NCI-H1436 treated with DMSO at 0.1 percent for 48 hours (cell line): ENCODE measurements at regions not wholly inside any gene's neighbourhood (a gene's known extent, or its start where the extent isn't known, plus 50 kb on each side); places are given as distances from the start of the nearest gene placed in this dataset.
"Not testable (repeated sequence)": the region's sequence is repeated elsewhere in the genome, so short reads cannot be mapped to it uniquely, and the experiment has no call there.

Experiments
- DNase-seq: peaks from one replicate; lab custom pipeline; 2025; lab: John Stamatoyannopoulos, UW

- DNase-seq = no peak
These were observed 87.1 kb upstream of the KCNA1 start for GRCh38 chr12:4822572-4822971.

DNA sequence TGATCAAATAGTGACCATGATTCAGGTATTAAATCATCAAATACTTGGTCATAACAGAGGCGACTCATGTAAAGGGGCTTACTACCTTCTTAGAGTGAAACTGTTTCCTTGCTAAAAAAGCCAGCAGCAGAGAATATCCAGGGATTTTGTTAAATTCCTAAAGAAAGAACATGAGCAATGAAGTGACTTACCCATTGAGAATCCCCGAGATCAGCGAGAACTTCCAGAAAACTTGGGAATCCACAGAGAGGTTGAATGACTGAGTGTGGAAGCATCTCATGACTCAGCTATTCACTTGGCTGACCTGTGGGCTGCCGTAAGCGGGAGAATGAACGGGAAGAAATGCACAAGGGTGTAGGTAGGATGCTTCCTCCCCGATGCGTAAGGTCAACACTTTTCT is 85.3 kb upstream of the KCNA1 start:
- DNase-seq = no peak

GRCh38 chr12:4825011-4825858 is 84.5 kb upstream of the KCNA1 start:
- no peak for DNase-seq

DNA sequence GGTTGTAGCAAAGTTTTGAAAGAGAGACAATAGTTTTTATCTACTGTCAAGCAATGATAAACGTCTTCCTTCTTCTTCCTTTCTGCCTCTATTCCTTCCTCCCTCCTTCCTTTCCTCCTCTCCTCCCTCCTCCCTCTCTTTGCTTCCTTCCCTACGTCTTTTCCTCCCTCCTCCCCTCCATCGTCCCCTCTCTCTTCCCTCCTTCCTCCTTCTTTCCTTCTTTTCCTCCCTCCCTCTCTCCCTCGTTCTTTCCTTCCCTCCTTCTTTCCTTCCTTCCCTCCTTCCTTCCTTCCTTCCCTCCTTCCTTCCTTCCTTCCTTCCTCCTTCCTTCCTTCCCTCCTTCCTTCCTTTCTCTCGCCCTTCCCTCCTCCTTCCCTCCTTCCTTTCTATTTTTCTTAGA is 82.8 kb upstream of the KCNA1 start:
- no peak for DNase-seq

DNA sequence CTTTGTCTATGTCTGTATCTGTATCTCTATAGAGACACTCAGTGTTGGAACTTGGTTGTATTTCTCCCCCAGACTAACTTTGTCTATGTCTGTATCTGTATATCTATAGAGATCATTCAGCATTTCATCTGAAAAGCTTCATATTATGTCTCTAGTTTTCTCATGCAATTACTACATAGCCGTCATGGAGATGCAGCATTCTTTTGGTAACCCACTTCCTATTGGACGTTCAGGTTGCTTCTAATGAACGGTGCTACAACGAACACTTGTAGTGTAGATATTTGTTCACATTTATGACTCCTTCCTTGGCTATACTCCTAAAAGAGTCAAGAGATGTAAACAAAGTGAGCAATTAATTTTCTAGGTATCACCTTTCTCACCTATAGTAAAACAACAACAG is 81.5 kb upstream of the KCNA1 start:
- no peak for DNase-seq

DNA sequence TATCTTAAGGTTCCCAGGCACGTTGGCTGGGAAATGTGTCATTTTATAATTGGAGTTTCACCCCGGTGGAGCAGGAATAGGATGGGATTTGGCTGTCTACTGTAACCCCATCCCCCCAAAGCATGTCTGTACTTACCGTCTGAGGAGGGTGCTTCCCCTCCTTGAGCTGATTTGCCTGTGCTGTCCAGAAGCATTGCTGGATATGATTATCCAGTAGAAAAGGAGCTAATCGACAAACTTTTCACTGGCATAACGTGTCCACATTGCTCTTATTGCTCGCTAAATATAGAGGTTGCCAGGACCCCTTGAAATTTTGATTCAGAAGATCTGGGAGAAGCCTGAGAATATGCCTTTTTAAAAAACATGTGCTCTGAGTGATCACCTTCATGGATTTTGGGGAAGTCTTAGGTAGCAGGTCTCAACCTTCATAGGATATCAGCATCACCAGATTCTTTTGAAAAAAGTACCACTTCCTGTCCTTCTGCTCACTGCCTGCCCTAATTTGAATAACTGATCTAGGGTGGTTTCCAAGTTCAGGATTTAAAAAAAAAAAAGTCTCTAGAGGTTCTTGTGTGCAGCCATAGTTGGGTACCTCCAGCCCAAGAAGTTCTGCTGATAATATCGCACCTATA is 80.4 kb upstream of the KCNA1 start:
- no peak for DNase-seq

DNA sequence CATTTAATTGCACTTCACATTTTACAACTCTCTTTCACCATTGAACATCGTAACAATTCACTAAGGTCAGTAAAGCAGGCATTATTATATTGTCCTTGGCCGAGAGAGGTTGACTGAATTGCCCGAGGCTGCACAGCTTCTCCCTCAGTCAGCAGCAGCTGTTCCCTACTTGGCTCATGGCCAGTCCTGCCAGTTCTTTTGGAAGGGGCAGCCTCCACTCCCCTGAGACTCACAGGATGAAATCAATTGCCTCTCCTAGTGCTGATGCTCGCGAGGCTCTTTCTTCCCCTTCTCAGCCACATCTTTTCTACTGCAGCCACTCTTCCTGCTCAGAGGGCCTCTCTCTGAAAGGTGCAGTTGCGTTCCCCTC is 79.9 kb upstream of the KCNA1 start:
- DNase-seq = peak; percentile 37

- no peak for DNase-seq
These were observed 79.0 kb upstream of the KCNA1 start for GRCh38 chr12:4830556-4831210.

DNA sequence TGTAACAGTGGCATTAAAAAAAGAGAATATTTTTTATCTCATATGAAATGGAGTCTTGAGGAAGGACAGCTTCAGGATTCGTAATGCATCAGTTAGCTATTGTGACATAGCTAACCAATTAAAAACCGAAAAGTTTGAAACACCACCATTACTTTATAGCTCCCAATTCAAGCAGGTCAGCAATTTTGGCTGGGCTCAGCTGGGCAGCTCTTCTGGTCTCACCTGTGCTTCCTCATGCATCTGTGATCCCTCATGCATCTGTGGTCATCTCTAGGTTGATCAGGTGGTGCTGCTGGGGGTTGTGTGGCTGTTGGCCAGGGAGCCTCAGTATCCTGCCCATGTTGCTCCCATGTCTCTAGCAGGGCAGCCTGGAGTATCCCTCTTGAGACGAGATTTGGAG is 76.7 kb upstream of the KCNA1 start:
- DNase-seq = no peak

GRCh38 chr12:4833524-4833923 is 76.2 kb upstream of the KCNA1 start:
- no peak for DNase-seq

DNA sequence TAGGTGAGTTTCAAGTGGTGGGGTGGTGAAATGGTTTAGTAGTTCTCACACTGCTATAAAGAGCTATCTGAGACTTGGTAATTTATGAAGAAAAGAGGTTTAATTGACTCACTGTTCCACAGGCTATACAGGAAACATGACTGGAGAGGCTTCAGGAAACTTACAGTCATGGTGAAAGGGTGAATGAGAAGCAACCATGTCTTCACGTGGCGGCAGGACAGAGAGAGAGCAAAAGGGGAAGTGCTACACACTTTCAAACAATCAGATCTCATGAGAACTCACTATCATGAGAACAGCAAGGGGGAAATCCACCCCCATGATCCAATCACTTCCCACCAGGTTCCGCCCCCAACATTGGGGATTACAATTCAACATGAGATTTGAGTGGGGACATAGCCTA is 67.3 kb upstream of the KCNA1 start:
- not testable (repeated sequence) for DNase-seq

- no peak for DNase-seq
These were observed 65.8 kb upstream of the KCNA1 start for GRCh38 chr12:4843907-4844306.

- no peak for DNase-seq
These were observed 62.0 kb upstream of the KCNA1 start for GRCh38 chr12:4847713-4848112.

DNA sequence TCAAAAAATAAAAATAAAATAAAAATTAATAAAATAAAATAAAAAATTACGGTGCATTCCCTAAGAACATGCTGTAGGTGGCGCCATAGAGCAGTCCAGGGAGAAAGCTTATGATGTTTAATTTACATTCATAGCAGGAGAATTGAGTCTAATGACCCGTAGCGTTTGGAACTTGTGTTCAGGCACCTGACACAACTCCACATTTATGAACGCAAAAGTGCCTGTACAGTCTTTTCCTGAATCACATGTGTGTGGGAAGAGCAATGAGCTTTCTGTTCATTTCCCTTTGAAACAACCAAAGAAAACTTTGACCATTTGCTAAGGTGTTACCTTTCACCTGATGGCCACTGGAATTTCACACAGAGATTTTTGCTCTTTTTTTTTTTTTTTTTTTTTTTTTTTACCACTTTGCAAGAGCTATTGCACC is 60.6 kb upstream of the KCNA1 start:
- DNase-seq = no peak

GRCh38 chr12:4849795-4850345 is 59.8 kb upstream of the KCNA1 start:
- no peak for DNase-seq

GRCh38 chr12:4850857-4851380 is 58.8 kb upstream of the KCNA1 start:
- DNase-seq = no peak

GRCh38 chr12:4852308-4852707 is 57.4 kb upstream of the KCNA1 start:
- no peak for DNase-seq

DNA sequence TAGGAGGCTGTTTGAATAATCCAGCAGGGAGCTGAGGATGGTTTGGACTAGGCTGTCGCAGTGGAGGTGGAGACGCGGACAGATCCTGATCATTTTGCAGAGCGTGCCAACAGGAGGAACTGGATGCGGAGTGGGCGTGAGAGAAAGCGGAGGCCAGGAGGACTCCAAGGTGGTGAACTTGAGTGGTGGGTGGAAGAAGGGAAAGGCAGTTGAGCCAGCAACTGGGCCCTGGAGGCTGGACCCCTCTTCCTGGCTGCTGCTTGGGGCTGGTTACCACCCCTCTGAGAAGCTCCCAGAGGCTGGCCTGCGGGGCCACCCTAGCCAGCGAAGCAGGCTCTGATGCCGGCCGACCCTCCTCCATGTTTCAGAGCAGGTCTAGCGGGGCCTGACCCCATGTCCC is 56.8 kb upstream of the KCNA1 start:
- no peak for DNase-seq

GRCh38 chr12:4855121-4855924 is 54.4 kb upstream of the KCNA1 start:
- DNase-seq = peak; percentile 20

- DNase-seq = no peak
These were observed 53.1 kb upstream of the KCNA1 start for GRCh38 chr12:4856596-4856995.

- no peak for DNase-seq
These were observed 52.0 kb upstream of the KCNA1 start for GRCh38 chr12:4857472-4858291.
